ENCODE measurements at regions not wholly inside any gene's neighbourhood (a gene's known extent, or its start where the extent isn't known, plus 50 kb on each side); places are given as distances from the start of the nearest gene placed in this dataset.
A peak's percentile ranks its signal among the peaks of the same experiment; 100 is the strongest.

GRCh38 chr6:93817937-93818336, 398.6 kb upstream of the EPHA7 start:
- Histone ChIP-seq H3K27ac (ENCODE audit: low read length) (peak overlapping the region; percentile 39; the same call in 1 of the 2 replicates), H3K4me1 (ENCODE audit: control insufficient read depth, insufficient read depth, low read length) (peaks cover 5% of the 10 kb centered on the region), H3K9me3 (ENCODE audit: control insufficient read depth, insufficient read depth, low read depth, low read length) (no peaks in the 10 kb centered on the region; the same call in 1 of the 2 replicates), H3K36me3 (ENCODE audit: control insufficient read depth, insufficient read depth, low read length) (no peaks in the 10 kb centered on the region), H3K27me3 (ENCODE audit: control insufficient read depth, insufficient read depth, low read length) (no peaks in the 10 kb centered on the region), H3K4me3 (ENCODE audit: low read depth in 2 of 2, low read length in 2 of 2) (no peak overlapping the region)
- BruUV-seq (replicated peaks), result no TSS peak
- ATAC-seq (no peak), DNase-seq (ENCODE audit: low read depth, low spot score) (no peak)
- in situ Hi-C loops (cut with HindIII; ENCODE audit: low pct_unique_long_range_greater_than_20kb, low sequenced_read_pairs), result no loop called here
- ChIA-PET POLR2A (no interaction called here), CTCF (no interaction called here)
- intact Hi-C loops (cut with micrococcal nuclease; ENCODE audit: unreplicated experiment), result no loop called here
- no peak for TF ChIP-seq SIN3A (IDR thresholded peaks at IDR 0.05; ENCODE audit: borderline replicate concordance, insufficient read depth, low read depth, low read length)
- TF ChIP-seq REST (IDR thresholded peaks at IDR 0.05; ENCODE audit: insufficient read depth in 1 of 2, low read depth in 2 of 2, low read length in 1 of 2), result no peak
- no peak for TF ChIP-seq POLR2AphosphoS5 (IDR thresholded peaks at IDR 0.05; ENCODE audit: low read depth, low read length)
- no peak for TF ChIP-seq TCF7L2 (IDR thresholded peaks at IDR 0.05; ENCODE audit: low read depth, low read length)
- TF ChIP-seq CTCF (IDR thresholded peaks at IDR 0.05), result no peak

- DNase-seq (ENCODE audit: low read depth, low spot score) (no peak), ATAC-seq (no peak)
- intact Hi-C loops (cut with micrococcal nuclease; ENCODE audit: unreplicated experiment), result no loop called here
- no peaks in the 10 kb centered on the region for H3K27me3 ChIP-seq (ENCODE audit: control insufficient read depth, insufficient read depth, low read length)
- in situ Hi-C loops (cut with HindIII; ENCODE audit: low pct_unique_long_range_greater_than_20kb, low sequenced_read_pairs), result no loop called here
- CTCF ChIA-PET, result no interaction called here
- POLR2A ChIA-PET, result no interaction called here
- no TSS peak for BruUV-seq (replicated peaks)
- H3K27ac ChIP-seq (ENCODE audit: low read length), result no peak overlapping the region
- TF ChIP-seq TCF7L2 (IDR thresholded peaks at IDR 0.05; ENCODE audit: low read depth, low read length) (no peak), REST (IDR thresholded peaks at IDR 0.05; ENCODE audit: insufficient read depth in 1 of 2, low read depth in 2 of 2, low read length in 1 of 2) (no peak), SIN3A (IDR thresholded peaks at IDR 0.05; ENCODE audit: borderline replicate concordance, insufficient read depth, low read depth, low read length) (no peak)
- no peaks in the 10 kb centered on the region for H3K36me3 ChIP-seq (ENCODE audit: control insufficient read depth, insufficient read depth, low read length)
- no peaks in the 10 kb centered on the region for H3K4me1 ChIP-seq (ENCODE audit: control insufficient read depth, insufficient read depth, low read length)
- H3K9me3 ChIP-seq (ENCODE audit: control insufficient read depth, insufficient read depth, low read depth, low read length), result peaks cover 31% of the 10 kb centered on the region
- no peak overlapping the region for H3K4me3 ChIP-seq (ENCODE audit: low read depth in 2 of 2, low read length in 2 of 2)
These were observed 387.3 kb upstream of the EPHA7 start for GRCh38 chr6:93806409-93807270.
